ENCODE measurements at regions not wholly inside any gene's neighbourhood (a gene's known extent, or its start where the extent isn't known, plus 50 kb on each side); places are given as distances from the start of the nearest gene placed in this dataset.

DNA sequence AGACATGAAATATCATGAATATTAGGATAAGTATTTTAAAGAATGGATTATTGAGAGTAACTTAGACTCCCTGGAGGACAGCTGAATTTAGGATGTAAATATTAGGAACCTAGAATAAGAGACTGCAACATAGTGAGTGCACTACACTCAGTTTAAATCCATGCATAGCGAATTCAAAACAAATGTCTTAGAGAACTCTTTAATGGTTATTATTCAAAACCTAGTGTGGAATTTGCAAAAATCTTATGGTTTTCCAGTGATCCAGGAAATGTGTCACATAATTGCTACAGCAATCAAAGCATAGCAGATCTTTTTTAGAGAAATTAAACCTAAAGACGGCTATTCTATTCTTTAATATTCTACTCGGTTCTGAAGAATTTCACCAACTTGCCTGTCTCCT is 239.0 kb downstream of the TMX3 start:
- no peak for DNase-seq (ENCODE audit: extremely low read depth in 1 of 11, low read depth in 9 of 11, low spot score in 4 of 11)

- DNase-seq (ENCODE audit: extremely low read depth in 1 of 11, low read depth in 9 of 11, low spot score in 4 of 11), result no peak
Observed at GRCh38 chr18:68472701-68473295, 242.1 kb downstream of the TMX3 start.

DNA sequence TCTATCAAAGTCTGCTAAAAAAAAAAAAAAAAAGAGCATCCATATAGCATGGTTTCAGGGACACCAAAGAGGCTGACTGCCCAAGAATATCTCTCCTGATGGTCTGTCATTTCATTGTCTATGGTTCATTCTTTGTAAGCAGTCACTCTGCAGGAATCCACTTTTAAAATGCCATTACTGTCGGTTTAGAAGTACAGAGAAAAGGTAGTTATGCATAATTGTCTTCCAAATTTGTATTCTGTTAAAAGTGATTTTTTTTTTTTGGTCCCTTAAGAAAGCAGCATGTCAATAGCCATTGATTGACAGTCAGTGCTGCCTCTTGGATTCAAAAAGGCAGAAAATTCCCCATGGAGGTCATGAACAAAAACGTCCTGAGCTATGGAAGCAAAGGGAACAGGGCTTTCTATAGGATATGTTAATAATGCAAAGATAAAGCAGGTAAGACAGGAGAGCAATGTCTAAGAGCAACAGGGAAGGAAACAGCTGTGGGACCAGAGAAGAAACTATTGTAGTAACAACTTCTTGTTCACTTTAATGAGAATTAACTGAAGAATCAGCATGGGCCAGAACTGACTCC is 245.8 kb downstream of the TMX3 start:
- no peak for DNase-seq (ENCODE audit: extremely low read depth in 1 of 11, low read depth in 9 of 11, low spot score in 4 of 11)

DNA sequence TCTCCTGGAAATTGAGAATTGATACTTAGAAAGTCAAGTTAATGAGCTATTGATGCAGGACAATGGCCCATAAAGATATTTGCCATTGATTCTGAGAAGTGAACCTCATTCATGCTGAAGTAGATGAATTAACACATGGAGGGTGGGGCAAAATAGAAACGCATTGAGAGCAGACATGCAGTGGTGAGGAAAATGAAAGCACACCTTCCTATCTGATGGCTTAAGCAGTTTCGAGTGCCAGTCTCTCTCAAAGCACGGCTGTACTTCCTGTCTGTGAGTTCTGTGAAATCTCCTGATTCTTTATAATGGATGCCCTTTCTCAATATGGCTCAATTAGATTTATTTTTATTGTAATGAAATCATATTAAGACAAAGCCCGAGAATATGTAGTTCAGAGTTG is 247.0 kb downstream of the TMX3 start:
- no peak for DNase-seq (ENCODE audit: extremely low read depth in 1 of 11, low read depth in 9 of 11, low spot score in 4 of 11)

- no peak for DNase-seq (ENCODE audit: extremely low read depth in 1 of 11, low read depth in 9 of 11, low spot score in 4 of 11)
Observed at GRCh38 chr18:68467329-68467728, 247.6 kb downstream of the TMX3 start.

DNA sequence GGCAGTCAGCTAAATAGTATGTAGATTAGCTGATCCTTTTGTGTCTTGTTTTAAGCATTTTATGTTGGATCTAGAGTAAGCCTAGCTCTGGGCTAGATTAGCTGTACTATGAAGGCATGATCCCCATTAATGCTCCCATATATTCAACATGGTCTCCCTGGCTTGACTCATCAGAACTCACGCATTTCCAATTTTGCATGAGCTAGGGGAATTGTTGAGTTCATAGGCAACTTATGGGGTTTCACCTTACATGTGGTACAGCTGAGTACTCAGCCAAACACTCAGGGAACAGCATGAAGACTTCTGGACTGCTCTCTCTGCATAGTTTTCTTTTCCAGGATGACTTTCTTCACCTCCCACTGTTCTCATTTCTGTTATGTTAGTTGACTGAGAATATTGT is 248.2 kb downstream of the TMX3 start:
- no peak for DNase-seq (ENCODE audit: extremely low read depth in 1 of 11, low read depth in 9 of 11, low spot score in 4 of 11)

DNA sequence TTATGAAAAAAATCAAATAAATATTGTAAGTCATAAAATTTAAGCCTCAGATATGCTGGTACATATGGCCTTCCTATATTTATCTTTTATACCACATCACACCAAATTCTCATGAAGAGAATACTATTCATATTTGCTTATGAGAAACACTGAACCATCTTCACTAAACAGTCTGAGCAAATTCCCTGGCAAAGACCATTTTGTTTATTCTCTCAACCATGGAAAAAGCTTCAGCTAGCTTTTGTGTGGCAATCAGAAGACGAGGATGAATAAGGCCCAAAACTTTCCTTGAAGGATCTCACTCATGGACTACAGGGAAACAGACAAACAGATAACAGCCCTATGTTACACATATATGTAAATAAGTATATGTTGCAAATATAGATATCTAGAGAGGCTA is 252.1 kb downstream of the TMX3 start:
- no peak for DNase-seq (ENCODE audit: extremely low read depth in 1 of 11, low read depth in 9 of 11, low spot score in 4 of 11)

GRCh38 chr18:68462148-68462547 is 252.8 kb downstream of the TMX3 start:
- no peak for DNase-seq (ENCODE audit: extremely low read depth in 1 of 11, low read depth in 9 of 11, low spot score in 4 of 11)

DNA sequence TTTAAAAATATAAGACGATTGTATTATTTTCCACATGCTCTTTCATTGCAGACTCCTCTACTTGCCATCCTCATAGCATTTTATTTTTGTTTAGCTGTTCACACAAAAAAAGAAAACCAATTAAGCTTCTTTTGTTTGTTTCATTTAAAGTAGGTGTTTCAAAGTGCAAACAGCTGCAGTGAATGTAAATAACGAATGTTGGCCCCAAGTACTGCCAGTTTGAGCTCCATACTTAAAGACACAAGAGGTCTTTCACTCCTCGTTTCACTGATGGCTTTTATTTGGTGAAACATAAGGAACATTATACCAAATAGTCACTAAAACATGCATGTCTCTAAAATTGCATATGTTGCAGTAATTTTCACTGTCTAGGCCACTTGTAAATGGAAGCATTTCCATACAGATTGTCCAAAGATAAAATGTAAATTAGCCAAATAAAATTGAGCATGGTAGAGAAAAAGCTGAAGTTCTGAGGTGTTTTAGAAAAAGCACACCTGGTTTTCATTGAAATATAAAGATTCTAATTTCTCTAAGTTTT is 253.4 kb downstream of the TMX3 start:
- no peak for DNase-seq (ENCODE audit: extremely low read depth in 1 of 11, low read depth in 9 of 11, low spot score in 4 of 11)

DNA sequence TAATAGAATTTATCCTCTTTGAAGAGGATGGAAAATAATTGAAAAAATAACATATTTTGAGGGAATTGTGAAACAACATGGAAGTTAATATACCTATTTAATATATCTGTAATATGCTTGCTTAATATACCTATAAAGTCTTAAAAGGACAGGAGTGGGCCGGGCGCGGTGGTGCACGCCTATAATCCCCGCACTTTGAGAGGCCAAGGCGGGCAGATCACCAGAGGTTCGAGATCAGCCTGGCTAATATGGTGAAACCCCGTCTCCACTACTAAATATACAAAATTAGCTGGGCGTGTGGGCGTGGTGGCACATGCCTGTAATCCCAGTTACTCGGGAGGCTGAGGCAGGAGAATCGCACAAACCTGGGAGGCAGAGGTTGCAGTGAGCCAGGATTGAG is 254.9 kb downstream of the TMX3 start:
- DNase-seq (ENCODE audit: extremely low read depth in 1 of 11, low read depth in 9 of 11, low spot score in 4 of 11), result no peak

DNA sequence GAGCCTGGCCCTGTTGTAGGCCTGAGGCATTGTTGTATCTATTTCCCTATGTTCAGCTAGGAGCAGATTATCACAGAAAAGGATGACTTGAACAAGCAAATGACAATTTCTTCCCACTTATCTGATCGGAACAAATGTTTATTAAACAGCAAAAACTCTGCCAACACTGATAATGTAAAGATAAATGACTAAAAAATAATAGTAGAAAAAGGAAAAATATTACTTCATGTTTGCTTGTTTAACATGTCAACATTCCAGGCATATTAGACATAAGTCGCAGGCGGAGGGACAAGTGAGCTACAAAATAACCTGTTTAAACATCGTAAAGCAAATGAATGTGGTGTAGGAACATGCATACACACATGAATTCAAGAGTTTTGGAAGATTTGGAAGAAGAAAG is 257.9 kb downstream of the TMX3 start:
- no peak for DNase-seq (ENCODE audit: extremely low read depth in 1 of 11, low read depth in 9 of 11, low spot score in 4 of 11)

DNA sequence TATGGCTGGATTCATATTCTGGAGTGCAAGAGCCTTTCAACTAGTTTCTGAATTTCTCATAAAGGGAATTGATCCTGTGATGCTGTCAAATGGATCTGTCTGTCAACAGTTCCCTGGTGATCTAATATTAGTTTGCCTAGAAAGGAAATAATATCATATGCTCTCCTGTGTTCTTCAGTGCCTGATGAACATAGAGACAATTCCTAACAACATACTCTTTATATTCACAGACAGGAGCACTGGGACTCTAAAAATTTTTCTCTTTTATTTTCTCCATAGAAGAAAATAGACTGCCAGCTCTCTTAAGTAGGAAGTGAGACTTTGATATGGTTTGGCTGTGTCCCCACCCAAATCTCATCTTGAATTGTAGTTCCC is 259.7 kb downstream of the TMX3 start:
- DNase-seq (ENCODE audit: extremely low read depth in 1 of 11, low read depth in 9 of 11, low spot score in 4 of 11), result no peak

DNA sequence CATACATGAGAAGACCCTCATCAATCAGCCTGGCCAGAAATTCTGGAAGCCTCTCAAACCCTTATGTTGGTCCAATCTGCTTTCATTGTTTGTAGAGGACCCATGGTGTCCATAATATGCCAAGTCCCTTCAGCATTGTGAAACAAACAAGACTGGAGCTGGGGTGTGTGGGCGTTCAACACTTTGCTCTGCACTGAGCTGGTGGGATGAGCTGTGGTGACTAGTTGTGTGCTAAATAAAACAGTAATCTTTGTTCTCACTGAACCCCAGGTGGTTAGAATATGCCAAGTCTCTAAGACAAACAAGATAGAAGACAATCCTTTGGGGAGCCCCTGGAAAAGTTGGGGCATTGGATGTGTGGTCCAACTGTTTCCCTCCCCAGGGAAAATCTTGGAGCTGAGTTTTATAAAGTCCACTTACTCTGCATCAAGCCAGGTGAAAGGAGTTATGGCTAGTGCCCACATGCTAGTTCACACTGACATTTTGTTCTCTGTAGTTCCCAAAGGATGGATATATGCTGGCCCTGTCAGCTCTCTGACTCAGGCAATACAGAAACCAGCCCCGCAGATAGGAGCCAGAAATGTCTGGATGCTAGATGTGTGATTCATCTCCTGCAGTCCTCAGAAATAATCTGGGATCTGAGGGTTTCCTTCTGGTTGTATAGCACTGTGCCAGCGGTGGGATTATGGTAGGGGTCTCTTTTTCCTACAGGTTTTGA is 260.2 kb downstream of the TMX3 start:
- DNase-seq (ENCODE audit: extremely low read depth in 1 of 11, low read depth in 9 of 11, low spot score in 4 of 11), result no peak

GRCh38 chr18:68449292-68449691 is 265.6 kb downstream of the TMX3 start:
- DNase-seq (ENCODE audit: extremely low read depth in 1 of 11, low read depth in 9 of 11, low spot score in 4 of 11), result no peak

DNA sequence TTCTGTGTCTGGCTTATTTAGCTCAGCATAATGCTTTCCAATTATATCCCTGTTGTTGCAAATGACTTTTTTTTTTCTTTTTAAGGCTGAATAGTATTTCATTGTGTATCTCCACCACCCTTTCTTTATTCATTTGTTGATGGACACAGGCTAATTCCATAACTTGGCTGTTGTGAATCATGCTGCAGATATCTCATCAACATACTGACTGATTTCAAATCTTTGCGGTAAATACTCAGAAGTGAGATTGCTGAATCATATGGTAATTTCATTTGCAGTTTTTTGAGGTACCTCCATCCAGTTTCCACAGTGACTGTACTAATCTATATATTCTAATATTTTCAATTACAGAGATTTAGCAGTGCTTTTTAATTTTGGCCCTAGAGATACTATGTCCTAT is 266.2 kb downstream of the TMX3 start:
- no peak for DNase-seq (ENCODE audit: extremely low read depth in 1 of 11, low read depth in 9 of 11, low spot score in 4 of 11)

GRCh38 chr18:68447286-68447685 is 267.6 kb downstream of the TMX3 start:
- DNase-seq (ENCODE audit: extremely low read depth in 1 of 11, low read depth in 9 of 11, low spot score in 4 of 11), result no peak

GRCh38 chr18:68445668-68446426 is 269.1 kb downstream of the TMX3 start:
- DNase-seq (ENCODE audit: extremely low read depth in 1 of 11, low read depth in 9 of 11, low spot score in 4 of 11), result no peak

GRCh38 chr18:68445136-68445535 is 269.8 kb downstream of the TMX3 start:
- no peak for DNase-seq (ENCODE audit: extremely low read depth in 1 of 11, low read depth in 9 of 11, low spot score in 4 of 11)

GRCh38 chr18:68441241-68441640 is 273.7 kb downstream of the TMX3 start:
- DNase-seq (ENCODE audit: extremely low read depth in 1 of 11, low read depth in 9 of 11, low spot score in 4 of 11), result no peak

- DNase-seq (ENCODE audit: extremely low read depth in 1 of 11, low read depth in 9 of 11, low spot score in 4 of 11), result no peak
Observed at GRCh38 chr18:68440433-68440832, 274.5 kb downstream of the TMX3 start.

Measured in renal cortex interstitium (tissue), 11 donors.